HG03460 (cell line): ENCODE measurements at regions not wholly inside any gene's neighbourhood (a gene's known extent, or its start where the extent isn't known, plus 50 kb on each side); places are given as distances from the start of the nearest gene placed in this dataset.

Source experiments
- ATAC-seq: cut with Tn5 transposase; IDR thresholded peaks from one replicate; pipeline ENCODE4 v1.9.1; 2021; ENCODE audit not compliant: unreplicated experiment

DNA sequence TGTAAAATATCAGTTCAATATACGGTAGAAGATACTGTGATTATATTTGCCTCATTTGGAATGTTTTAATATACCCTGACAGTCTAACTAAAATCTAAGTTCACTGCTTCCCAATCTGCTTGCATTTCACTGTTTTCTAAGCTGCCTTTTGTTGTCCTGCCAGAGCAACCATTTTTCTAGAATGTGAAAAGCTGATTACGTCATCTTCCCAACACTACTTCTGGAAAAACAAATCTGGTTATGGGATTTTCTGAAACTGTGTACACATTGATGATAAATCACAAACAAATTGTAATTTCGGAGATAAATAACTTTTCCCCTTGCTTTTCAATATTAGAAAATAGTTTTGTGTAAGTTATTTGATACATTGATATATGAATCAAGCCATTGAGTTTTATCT is 1529.0 kb downstream of the CDH11 start:
- ATAC-seq: no peak

- no peak for ATAC-seq
These were observed 1540.3 kb downstream of the CDH11 start for GRCh38 chr16:63581570-63581969.

DNA sequence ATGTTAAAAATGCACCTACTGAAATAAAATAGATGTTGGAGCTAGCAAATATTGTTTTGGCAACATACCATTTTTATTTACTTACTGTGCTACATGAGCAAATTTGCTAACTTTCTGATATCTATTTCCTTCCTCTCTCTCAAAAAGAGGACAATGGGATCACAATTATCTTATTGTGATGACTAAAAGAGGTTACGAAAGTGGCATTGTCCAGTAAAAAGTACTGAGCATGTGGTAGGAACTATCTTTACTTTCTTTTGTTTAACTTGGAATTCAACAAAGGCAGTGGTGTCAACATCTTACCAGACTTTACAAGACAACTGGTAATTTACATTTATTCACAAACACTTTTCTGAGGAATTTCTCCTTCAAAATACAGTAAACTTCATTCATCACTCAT is 1542.6 kb upstream of the CDH8 start:
- ATAC-seq: no peak

GRCh38 chr16:63577891-63578290 is 1541.7 kb upstream of the CDH8 start:
- ATAC-seq: no peak

DNA sequence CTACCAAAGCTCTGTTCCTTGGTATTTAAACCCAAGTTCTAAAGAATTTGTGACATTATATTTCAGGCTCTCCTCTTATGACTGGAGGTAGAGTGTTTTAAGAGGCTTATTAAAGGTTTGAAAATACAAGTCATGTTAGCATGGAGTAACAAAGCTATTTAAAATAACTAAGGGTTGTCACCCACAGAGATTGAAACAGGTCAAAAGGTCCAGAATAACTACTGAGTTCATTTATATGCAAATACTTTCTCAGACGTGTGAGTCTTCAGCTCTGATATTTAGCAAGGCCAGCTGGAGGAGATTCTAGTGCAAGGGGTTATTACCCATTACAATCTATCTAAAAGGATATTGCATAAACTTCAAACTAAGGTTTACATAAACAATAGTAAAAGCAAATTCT is 1538.8 kb upstream of the CDH8 start:
- ATAC-seq: no peak

- no peak for ATAC-seq
These were observed 1531.9 kb upstream of the CDH8 start for GRCh38 chr16:63568164-63568563.

DNA sequence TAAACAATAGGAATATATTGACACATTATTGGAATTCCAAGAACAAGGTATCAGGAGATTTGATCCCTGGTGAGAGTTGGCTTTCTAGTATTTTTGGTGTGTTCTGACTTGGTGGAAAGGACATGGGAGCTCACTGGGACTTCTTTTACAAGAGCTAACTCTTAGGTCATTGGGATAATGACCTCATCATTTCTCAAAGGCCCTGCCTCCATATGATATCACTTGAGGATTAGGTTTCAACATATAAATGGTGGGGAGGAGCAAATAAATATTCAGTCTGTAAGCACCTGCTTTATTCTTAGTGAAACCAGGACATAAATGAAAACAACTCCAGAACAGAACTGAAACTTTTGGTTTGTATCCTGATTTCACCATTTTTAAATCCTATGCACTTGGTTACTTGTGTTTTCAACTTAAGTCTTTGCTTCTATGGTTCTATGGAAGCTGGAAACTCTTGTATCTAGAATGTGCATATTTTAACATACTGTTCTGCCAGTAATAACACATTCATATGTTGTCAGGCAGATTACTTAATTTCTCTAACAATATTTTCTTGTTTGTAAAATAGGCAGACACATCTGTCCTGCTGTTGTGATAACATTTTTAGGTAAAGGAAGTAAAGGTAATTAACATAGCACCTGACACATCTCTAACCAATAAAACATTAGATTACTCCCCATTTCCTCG is 1527.7 kb upstream of the CDH8 start:
- ATAC-seq: no peak

- ATAC-seq: no peak
These were observed 1517.7 kb upstream of the CDH8 start for GRCh38 chr16:63553980-63554379.

DNA sequence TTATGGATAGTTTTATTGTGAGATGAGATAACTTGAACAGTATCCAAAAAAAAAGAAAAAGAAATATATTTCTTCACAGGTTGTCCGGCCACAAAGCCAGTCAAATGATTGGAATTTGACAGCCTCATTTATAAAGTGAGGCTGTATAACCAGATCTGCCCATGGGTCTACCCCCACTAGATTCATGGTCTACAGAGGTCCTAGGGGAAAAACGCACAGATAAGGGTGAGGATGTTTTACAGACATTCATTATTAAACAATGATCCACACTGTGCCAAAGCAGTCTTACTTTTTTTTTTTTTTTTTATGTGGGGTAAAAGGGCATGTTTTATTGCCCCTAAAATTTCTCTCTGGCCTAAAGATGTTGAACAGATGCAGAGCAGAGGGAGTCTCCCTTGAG is 1503.0 kb upstream of the CDH8 start:
- ATAC-seq: no peak

GRCh38 chr16:63530974-63531373 is 1494.7 kb upstream of the CDH8 start:
- ATAC-seq: no peak

DNA sequence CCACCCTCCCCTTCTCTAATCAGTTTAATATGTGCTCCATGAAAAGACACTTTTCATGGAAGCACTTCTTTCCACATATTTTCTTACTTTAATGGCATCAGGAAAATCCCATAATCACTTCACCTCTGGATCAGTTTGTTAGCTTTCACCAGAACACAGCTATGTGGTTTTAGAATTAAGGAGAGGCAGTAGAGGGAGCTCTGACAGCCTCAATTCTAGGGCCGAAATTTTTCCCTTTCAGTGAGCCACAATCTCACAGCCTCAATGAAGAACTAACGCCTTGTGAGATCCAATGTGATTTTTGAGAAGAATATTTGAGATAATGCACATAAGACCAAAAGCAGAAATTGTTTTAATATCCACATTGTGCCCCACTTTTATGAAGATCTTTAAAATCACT is 1494.0 kb upstream of the CDH8 start:
- ATAC-seq: no peak

- no peak for ATAC-seq
These were observed 1491.2 kb upstream of the CDH8 start for GRCh38 chr16:63527404-63527803.

- ATAC-seq: no peak
These were observed 1480.2 kb upstream of the CDH8 start for GRCh38 chr16:63516394-63516793.

- ATAC-seq: no peak
These were observed 1476.7 kb upstream of the CDH8 start for GRCh38 chr16:63512910-63513309.

GRCh38 chr16:63497408-63497807 is 1461.2 kb upstream of the CDH8 start:
- no peak for ATAC-seq

DNA sequence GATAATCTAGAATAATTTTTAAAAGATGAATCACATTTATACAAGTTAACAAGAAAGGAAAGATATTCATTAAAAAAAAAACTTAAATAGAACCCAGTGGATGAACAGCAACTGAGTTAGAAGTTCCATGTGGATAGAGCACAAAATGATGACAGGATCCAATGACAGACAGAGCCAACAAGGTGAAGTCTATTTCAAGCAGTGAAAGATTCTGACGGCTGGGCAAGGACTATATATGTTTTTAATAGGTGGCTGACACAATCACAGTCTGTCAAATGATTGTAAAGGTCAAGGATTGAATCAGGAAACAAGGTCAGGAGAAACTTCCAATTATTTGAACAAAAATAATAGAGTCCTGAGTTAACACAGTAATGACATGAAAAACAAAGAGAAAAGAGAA is 1460.0 kb upstream of the CDH8 start:
- ATAC-seq: no peak

DNA sequence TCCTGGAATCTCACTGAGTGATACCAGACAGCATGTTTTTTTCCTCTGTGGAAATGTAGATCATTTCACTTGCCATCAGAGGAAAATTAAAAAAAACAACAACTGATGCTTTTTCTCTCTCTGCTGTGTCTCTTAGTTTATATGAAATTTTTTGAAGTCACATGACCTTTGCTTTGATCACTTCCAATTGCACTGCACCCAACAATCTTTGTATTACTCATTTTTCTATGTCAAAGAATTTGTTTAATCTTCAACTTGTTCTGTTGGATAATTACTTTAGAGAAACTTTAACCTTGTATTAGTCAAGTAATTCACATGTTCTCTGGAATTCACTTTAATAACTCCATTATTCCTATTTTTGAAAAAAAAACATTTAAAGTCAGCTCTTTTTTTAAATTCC is 1452.7 kb upstream of the CDH8 start:
- ATAC-seq: no peak

GRCh38 chr16:63481060-63481459 is 1444.8 kb upstream of the CDH8 start:
- no peak for ATAC-seq

GRCh38 chr16:63473725-63474124 is 1437.5 kb upstream of the CDH8 start:
- ATAC-seq: no peak

GRCh38 chr16:63467513-63467912 is 1431.3 kb upstream of the CDH8 start:
- no peak for ATAC-seq

DNA sequence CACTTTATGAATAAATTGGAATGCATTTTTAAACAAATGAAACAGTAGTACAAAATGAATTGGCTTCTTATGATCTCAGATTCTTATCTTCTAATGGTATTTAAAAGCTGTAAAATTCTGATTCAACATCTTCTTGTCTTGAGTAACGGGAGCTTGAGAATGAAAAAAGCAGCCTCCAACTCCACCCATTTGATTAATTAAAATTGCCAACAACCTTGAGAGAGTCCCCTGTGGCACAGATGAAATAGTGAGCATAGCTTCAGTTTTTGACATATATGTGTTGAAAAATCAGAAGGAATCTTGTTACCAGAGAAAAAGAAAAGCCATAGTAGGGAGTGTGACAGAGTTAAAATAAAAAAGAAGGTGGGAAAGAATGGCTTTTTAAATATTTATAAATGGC is 1426.1 kb upstream of the CDH8 start:
- no peak for ATAC-seq

- no peak for ATAC-seq
These were observed 1425.1 kb upstream of the CDH8 start for GRCh38 chr16:63461248-63461841.

- no peak for ATAC-seq
These were observed 1422.6 kb upstream of the CDH8 start for GRCh38 chr16:63458846-63459245.
